ENCODE measurements at regions not wholly inside any gene's neighbourhood (a gene's known extent, or its start where the extent isn't known, plus 50 kb on each side); places are given as distances from the start of the nearest gene placed in this dataset.

GRCh38 chr21:27419153-27419552 is 452.3 kb upstream of the ADAMTS5 start:
- TF ChIP-seq CTCF (IDR thresholded peaks at IDR 0.05) (no peak), SIN3A (IDR thresholded peaks at IDR 0.05; ENCODE audit: borderline replicate concordance, insufficient read depth, low read depth, low read length) (no peak), POLR2AphosphoS5 (IDR thresholded peaks at IDR 0.05; ENCODE audit: low read depth, low read length) (no peak), REST (IDR thresholded peaks at IDR 0.05; ENCODE audit: insufficient read depth in 1 of 2, low read depth in 2 of 2, low read length in 1 of 2) (no peak)
